ENCODE measurements at regions not wholly inside any gene's neighbourhood (a gene's known extent, or its start where the extent isn't known, plus 50 kb on each side); places are given as distances from the start of the nearest gene placed in this dataset.

- no peak for TF ChIP-seq CTCF (IDR thresholded peaks at IDR 0.05)
- no peak for TF ChIP-seq POLR2AphosphoS5 (IDR thresholded peaks at IDR 0.05)
- Histone ChIP-seq H3K4me3 (no peak overlapping the region), H3K36me3 (no peaks in the 10 kb centered on the region), H3K27me3 (no peaks in the 10 kb centered on the region), H3K9me3 (no peaks in the 10 kb centered on the region), H3K4me1 (no peaks in the 10 kb centered on the region), H3K27ac (no peak overlapping the region)
- intact Hi-C loops (cut with DNase I; ENCODE audit: low total_unique reads), result no loop called here
- WGBS, 5 donors, result 79 to 86% (median 83%) methylated on average over 3 of the region's 3 CpGs
- DNase-seq, result no peak
These were observed 417.5 kb upstream of the ARGLU1 start for GRCh38 chr13:106985481-106985880.

GRCh38 chr13:106981051-106981450 lies 413.1 kb upstream of the ARGLU1 start:
- no peak overlapping the region for H3K4me3 ChIP-seq
- H3K27me3 ChIP-seq, result no peaks in the 10 kb centered on the region
- TF ChIP-seq CTCF (IDR thresholded peaks at IDR 0.05), result no peak
- no peak for TF ChIP-seq EP300 (IDR thresholded peaks at IDR 0.05)
- no peak for TF ChIP-seq POLR2AphosphoS5 (IDR thresholded peaks at IDR 0.05)
- TF ChIP-seq POLR2A (IDR thresholded peaks at IDR 0.05), result no peak
- H3K9me3 ChIP-seq, result no peaks in the 10 kb centered on the region
- DNase-seq, result peak in 1 of 2 donors; percentile 12
- 58 to 87% (median 74%) methylated on average over 2 of the region's 2 CpGs for WGBS, 5 donors
- H3K27ac ChIP-seq, result no peak overlapping the region
- intact Hi-C loops (cut with DNase I; ENCODE audit: low total_unique reads), result no loop called here
- H3K36me3 ChIP-seq, result no peaks in the 10 kb centered on the region
- no peaks in the 10 kb centered on the region for H3K4me1 ChIP-seq

GRCh38 chr13:106967391-106967790 lies 399.5 kb upstream of the ARGLU1 start:
- Histone ChIP-seq H3K27ac (no peak overlapping the region), H3K9me3 (no peaks in the 10 kb centered on the region), H3K4me1 (no peaks in the 10 kb centered on the region), H3K36me3 (no peaks in the 10 kb centered on the region), H3K27me3 (no peaks in the 10 kb centered on the region), H3K4me3 (no peak overlapping the region)
- no peak for TF ChIP-seq CTCF (IDR thresholded peaks at IDR 0.05)
- no peak for TF ChIP-seq POLR2AphosphoS5 (IDR thresholded peaks at IDR 0.05)
- WGBS, 5 donors, result 62 to 84% (median 78%) methylated on average over 1 of the region's 1 CpG
- DNase-seq, result no peak
- intact Hi-C loops (cut with DNase I; ENCODE audit: low total_unique reads), result no loop called here

GRCh38 chr13:106963151-106963550 lies 395.2 kb upstream of the ARGLU1 start:
- intact Hi-C loops (cut with DNase I; ENCODE audit: low total_unique reads), result no loop called here
- no peaks in the 10 kb centered on the region for H3K27me3 ChIP-seq
- TF ChIP-seq CTCF (IDR thresholded peaks at IDR 0.05), result no peak
- TF ChIP-seq POLR2A (IDR thresholded peaks at IDR 0.05), result no peak
- TF ChIP-seq EP300 (IDR thresholded peaks at IDR 0.05), result no peak
- no peak for TF ChIP-seq POLR2AphosphoS5 (IDR thresholded peaks at IDR 0.05)
- DNase-seq, result no peak
- WGBS, 5 donors, result 27 to 47% (median 36%) methylated on average over 2 of the region's 2 CpGs
- no peaks in the 10 kb centered on the region for H3K4me1 ChIP-seq
- no peaks in the 10 kb centered on the region for H3K9me3 ChIP-seq
- no peak overlapping the region for H3K27ac ChIP-seq
- H3K36me3 ChIP-seq, result no peaks in the 10 kb centered on the region
- H3K4me3 ChIP-seq, result no peak overlapping the region

DNA sequence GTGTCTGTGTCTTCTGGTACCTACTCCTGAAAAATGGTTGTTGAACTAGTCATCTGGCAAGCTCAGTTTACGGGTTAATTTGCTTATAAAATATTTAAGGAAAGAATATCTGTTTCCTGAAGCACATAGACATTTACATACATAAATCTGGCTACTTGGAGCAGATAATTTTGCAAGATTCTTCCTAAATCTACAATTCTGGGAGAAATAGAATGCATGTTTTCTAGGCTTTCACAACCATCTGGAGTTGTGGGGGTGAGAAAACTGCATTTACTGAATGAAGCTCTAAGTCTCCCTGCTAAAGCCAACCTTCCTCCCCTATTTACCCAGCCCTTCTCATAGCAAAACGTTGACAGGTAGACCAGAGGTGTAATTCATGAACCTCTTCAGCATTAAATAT lies 393.7 kb upstream of the ARGLU1 start:
- DNase-seq, result no peak
- H3K9me3 ChIP-seq, result no peaks in the 10 kb centered on the region
- WGBS, 5 donors, result 63 to 80% (median 68%) methylated on average over 2 of the region's 2 CpGs

More for the DNA sequence above, 393.7 kb upstream of the ARGLU1 start:
- no peaks in the 10 kb centered on the region for H3K36me3 ChIP-seq
- no peak overlapping the region for H3K27ac ChIP-seq
- H3K4me1 ChIP-seq, result no peaks in the 10 kb centered on the region
- H3K27me3 ChIP-seq, result no peaks in the 10 kb centered on the region
- intact Hi-C loops (cut with DNase I; ENCODE audit: low total_unique reads), result no loop called here
- H3K4me3 ChIP-seq, result no peak overlapping the region
- TF ChIP-seq POLR2AphosphoS5 (IDR thresholded peaks at IDR 0.05) (no peak), CTCF (IDR thresholded peaks at IDR 0.05) (no peak), POLR2A (IDR thresholded peaks at IDR 0.05) (no peak)
